T-cell (primary cell): ENCODE measurements at regions not wholly inside any gene's neighbourhood (a gene's known extent, or its start where the extent isn't known, plus 50 kb on each side); places are given as distances from the start of the nearest gene placed in this dataset.

Experiments used
- ATAC-seq, 4 experiments: fragments of 200-7000 bp in 3 of 4; fragments of 150-1000 bp in 1 of 4; cut with Tn5 transposase; replicated peaks in 1 of 4; 1 replicate in 3 of 4; 2 replicates in 1 of 4; pipeline ENCODE4 v1.10.0; 2021; ENCODE audit warnings: moderate library complexity in 3 of 4, mild to moderate bottlenecking in 2 of 4, moderate number of reproducible peaks in 1 of 4
- CTCF ChIA-PET, 2 donors: fragments of 300-600 bp; sonication (Branson Sonifier 250); formaldehyde crosslinking; loops; one replicate each; lab custom pipeline; 2022; ENCODE audit warnings: antibody characterized with exemption in 2 of 2; lab: Charles Lee
- POLR2A ChIA-PET, 2 donors: fragments of 300-600 bp; sonication (Branson Sonifier 250); formaldehyde crosslinking; loops; one replicate each; lab custom pipeline; 2022; ENCODE audit warnings: antibody characterized with exemption in 2 of 2; lab: Charles Lee
- DNase-seq, 35 experiments: peaks; one replicate each; pipeline versions ENCODE4 v3.0.0 to v3.0.0-alpha.2; 2013 to 2023
- H3K27ac ChIP-seq: one replicate; pipeline ENCODE4 v1.5.1; 2013; ENCODE audit warnings: low read length
- H3K27me3 ChIP-seq, 2 experiments: replicated peaks in 1 of 2; 1 replicate in 1 of 2; 2 replicates in 1 of 2; pipeline versions ENCODE4 v1.6.1 to v1.7.0; 2013; ENCODE audit warnings: low read length in 1 of 2, mixed read lengths in 1 of 2; ENCODE audit not compliant: control insufficient read depth in 2 of 2, insufficient read depth in 2 of 2; ENCODE audit errors: extremely low read depth in 1 of 2
- H3K36me3 ChIP-seq, 2 donors: 1 replicate in 1 of 2; 2 replicates in 1 of 2; pipeline versions ENCODE4 v1.6.1 to v1.7.0; 2013; ENCODE audit warnings: low read length in 1 of 2; ENCODE audit not compliant: control insufficient read depth in 2 of 2, insufficient read depth in 1 of 2; ENCODE audit errors: extremely low read depth in 1 of 2
- H3K4me1 ChIP-seq, 2 experiments: 1 replicate in 1 of 2; 2 replicates in 1 of 2; pipeline versions ENCODE4 v1.6.1 to v1.7.0; 2013; ENCODE audit warnings: low read length in 2 of 2, mixed read lengths in 1 of 2; ENCODE audit not compliant: insufficient read depth in 2 of 2, control insufficient read depth in 1 of 2; ENCODE audit errors: extremely low read depth in 1 of 2
- H3K4me3 ChIP-seq, 2 donors: 1 replicate in 1 of 2; 2 replicates in 1 of 2; pipeline versions ENCODE4 v1.5.1 to v1.7.0; 2013; ENCODE audit warnings: mild to moderate bottlenecking in 2 of 2, low read length in 1 of 2, moderate library complexity in 1 of 2; ENCODE audit not compliant: control insufficient read depth in 1 of 2; ENCODE audit errors: extremely low read depth in 1 of 2
- H3K9me3 ChIP-seq: 2 replicates; pipeline ENCODE4 v1.7.0; 2013
- H3K27ac Mint-ChIP-seq, 2 donors: one replicate each; pipeline ENCODE4 v1.8.0; 2020 to 2021; ENCODE audit warnings: mild to moderate bottlenecking in 2 of 2, mixed read lengths in 2 of 2
- H3K27me3 Mint-ChIP-seq, 2 donors: one replicate each; pipeline ENCODE4 v1.8.0; 2021 to 2022; ENCODE audit warnings: mixed read lengths in 2 of 2
- H3K36me3 Mint-ChIP-seq: one replicate; pipeline ENCODE4 v1.8.0; 2021; ENCODE audit warnings: mixed read lengths
- H3K4me1 Mint-ChIP-seq, 3 donors: one replicate each; pipeline ENCODE4 v1.8.0; 2020 to 2022; ENCODE audit warnings: mixed read lengths in 3 of 3, mild to moderate bottlenecking in 1 of 3
- H3K4me3 Mint-ChIP-seq, 3 donors: one replicate each; pipeline ENCODE4 v1.8.0; 2020 to 2022; ENCODE audit warnings: mild to moderate bottlenecking in 3 of 3, mixed read lengths in 3 of 3, moderate library complexity in 3 of 3
- H3K9me3 Mint-ChIP-seq, 3 donors: one replicate each; pipeline ENCODE4 v1.8.0; 2020 to 2022; ENCODE audit warnings: mixed read lengths in 3 of 3
- WGBS: methylation state at CpG from one replicate; pipeline ENCODE4 v1.1.5; 2013; ENCODE audit warnings: missing lambda C conversion rate; ENCODE audit not compliant: insufficient coverage; 5-methylcytosine and 5-hydroxymethylcytosine counted together

DNA sequence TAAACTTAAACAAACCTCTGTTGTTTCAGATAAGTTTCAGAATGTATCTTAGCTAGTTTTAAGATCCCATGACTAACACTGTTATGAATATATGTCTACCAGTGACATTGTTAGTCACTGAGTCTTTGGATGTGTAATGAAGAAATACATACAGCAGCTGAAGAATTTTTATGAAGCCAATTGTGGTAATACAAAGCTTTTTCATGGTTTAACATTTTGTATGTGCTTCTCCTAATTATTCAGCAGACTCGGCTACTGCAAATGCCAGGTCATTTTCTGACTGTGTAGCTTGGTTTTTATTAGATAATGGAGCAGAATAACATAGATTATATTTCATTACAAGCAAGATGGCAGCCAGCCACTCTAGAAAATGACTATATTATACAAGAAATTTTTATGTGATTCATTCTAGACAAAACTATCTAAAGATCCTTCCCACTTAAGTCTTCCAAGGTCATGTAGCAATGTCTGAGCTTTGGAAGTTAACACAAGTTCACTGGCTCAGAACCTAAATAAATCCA lies 147.8 kb downstream of the TNFSF18 start:
- peaks cover 5 to 27% of the 10 kb centered on the region in 2 experiments for H3K4me1 ChIP-seq
- POLR2A ChIA-PET = no interaction called here
- Mint-ChIP-seq H3K4me3 (no peak overlapping the region), H3K27me3 (no peaks in the 10 kb centered on the region), H3K4me1 (peaks cover 44 to 54% (median 49%) of the 10 kb centered on the region in 3 donors), H3K36me3 (no peaks in the 10 kb centered on the region), H3K9me3 (peaks cover 0 to 3% (median 2%) of the 10 kb centered on the region in 3 donors), H3K27ac (no peak overlapping the region)
- no peak for DNase-seq
- CTCF ChIA-PET = no interaction called here
- WGBS = no CpG with 5 or more reads among the region's 1 CpG
- no peaks in the 10 kb centered on the region for H3K9me3 ChIP-seq
- H3K36me3 ChIP-seq = no peaks in the 10 kb centered on the region
- H3K4me3 ChIP-seq = no peak overlapping the region
- H3K27me3 ChIP-seq = no peaks in the 10 kb centered on the region
- H3K27ac ChIP-seq = no peak overlapping the region
- ATAC-seq = no peak

DNA sequence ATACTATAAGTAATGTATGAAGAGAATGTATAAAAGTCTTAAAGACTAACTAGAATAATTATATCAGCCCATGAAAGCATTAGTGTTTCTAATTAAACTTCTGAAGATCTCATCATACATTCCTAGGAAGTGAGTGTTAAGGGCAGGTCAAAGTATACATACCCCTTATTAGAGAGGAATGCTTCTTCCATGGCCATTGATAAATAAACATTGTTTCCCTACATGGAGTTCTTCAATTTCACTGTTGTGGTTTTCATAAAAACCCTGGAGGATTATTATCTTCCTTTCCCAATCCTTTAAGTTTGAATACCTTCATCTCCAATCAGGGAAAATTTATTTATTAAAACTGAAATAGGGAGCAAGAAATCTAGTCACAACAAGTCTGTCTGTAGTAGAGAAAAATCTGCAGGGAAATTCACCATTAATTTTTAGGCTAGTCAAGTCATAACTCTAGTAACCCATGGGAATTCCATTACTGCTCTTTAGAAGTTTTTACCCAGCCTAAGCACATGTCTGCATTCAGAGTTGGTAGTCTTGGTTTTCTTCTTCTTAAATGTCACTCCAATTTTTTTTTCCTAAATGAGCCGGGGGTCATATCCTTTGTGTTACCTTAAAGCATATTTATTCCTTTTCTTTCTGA lies 147.0 kb downstream of the TNFSF18 start:
- peaks cover 44 to 53% (median 46%) of the 10 kb centered on the region in 3 donors for H3K4me1 Mint-ChIP-seq
- peaks cover 5 to 25% of the 10 kb centered on the region in 2 experiments for H3K4me1 ChIP-seq
- no peaks in the 10 kb centered on the region for H3K36me3 Mint-ChIP-seq
- no peaks in the 10 kb centered on the region for H3K9me3 ChIP-seq
- no peak for DNase-seq
- ATAC-seq = no peak
- no peaks in the 10 kb centered on the region for H3K36me3 ChIP-seq
- no CpG with 5 or more reads among the region's 1 CpG for WGBS
- H3K27me3 Mint-ChIP-seq = no peaks in the 10 kb centered on the region
- H3K27ac ChIP-seq = no peak overlapping the region
- no peak overlapping the region for H3K4me3 ChIP-seq
- no peak overlapping the region for H3K4me3 Mint-ChIP-seq
- POLR2A ChIA-PET = no interaction called here
- H3K9me3 Mint-ChIP-seq = peaks cover 0 to 6% (median 0%) of the 10 kb centered on the region in 3 donors
- no peak overlapping the region for H3K27ac Mint-ChIP-seq
- H3K27me3 ChIP-seq = no peaks in the 10 kb centered on the region
- CTCF ChIA-PET = no interaction called here

DNA sequence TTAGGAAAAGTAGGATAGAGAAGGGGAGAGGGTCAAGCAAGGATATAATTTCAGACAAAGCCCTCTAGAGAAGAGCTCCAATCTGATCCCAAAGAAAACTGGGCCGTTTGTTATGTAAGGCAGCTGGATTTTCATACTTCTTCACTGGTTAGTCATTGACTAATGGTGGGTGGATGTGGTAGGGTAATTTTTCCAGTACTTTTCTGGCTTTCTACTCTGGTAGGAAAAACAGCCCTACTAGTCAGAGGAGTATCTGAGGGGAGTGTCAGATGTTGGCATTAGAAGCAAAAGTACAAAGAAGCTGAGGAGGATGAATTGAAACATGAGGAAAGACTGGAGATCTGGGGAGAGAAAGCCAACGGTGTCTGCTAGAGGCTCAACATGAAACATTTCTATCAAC lies 145.3 kb downstream of the TNFSF18 start:
- H3K27ac Mint-ChIP-seq = no peak overlapping the region
- POLR2A ChIA-PET = no interaction called here
- peaks cover 5 to 20% of the 10 kb centered on the region in 2 experiments for H3K4me1 ChIP-seq
- H3K4me1 Mint-ChIP-seq = peaks cover 37 to 40% (median 37%) of the 10 kb centered on the region in 3 donors
- H3K36me3 Mint-ChIP-seq = no peaks in the 10 kb centered on the region
- no peaks in the 10 kb centered on the region for H3K36me3 ChIP-seq
- DNase-seq (no peak), ATAC-seq (no peak)
- H3K4me3 Mint-ChIP-seq = no peak overlapping the region
- H3K27me3 Mint-ChIP-seq = no peaks in the 10 kb centered on the region
- H3K27ac ChIP-seq = no peak overlapping the region
- CTCF ChIA-PET = no interaction called here
- H3K4me3 ChIP-seq = no peak overlapping the region
- no peaks in the 10 kb centered on the region for H3K9me3 ChIP-seq
- WGBS = 83% methylated on average over 1 of the region's 2 CpGs
- H3K9me3 Mint-ChIP-seq = peaks cover 0 to 6% (median 0%) of the 10 kb centered on the region in 3 donors
- H3K27me3 ChIP-seq = no peaks in the 10 kb centered on the region

DNA sequence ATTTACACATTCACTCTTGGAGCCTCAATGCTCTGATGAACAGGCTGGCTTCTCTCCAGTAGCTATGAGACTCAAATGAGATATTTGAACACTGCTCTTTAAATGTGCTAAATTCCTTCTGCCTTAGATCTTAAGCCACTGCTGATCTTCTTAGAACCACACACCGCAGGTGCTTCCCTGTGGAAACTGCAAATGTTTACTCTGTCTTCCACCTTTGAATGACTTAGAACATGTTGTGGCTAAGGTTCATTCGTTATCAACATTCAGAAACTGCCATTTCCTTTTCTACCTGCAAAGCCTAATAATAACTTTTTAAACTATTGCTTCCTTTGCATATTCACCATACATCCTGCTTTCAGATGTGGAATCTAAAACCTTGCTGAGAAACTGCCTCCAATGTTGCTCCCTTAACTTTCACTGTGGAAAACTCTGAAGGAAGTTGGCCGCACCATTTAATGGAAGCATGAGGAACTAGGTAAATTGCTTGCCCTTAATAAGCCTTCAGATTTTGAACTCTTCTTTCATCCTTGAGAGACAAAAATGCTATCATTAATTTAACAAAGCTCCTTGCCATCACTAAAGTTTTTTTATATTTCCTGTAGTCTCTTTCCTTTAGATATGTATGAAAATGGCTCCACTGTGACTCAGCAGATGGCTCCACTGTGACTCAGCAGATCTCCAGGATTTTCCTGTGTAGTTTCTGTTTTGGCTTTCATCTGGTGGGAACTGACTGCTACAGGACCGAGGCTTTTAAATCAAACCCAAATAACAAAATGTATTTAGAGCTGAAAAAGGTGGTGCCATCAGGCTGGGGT lies 143.8 kb downstream of the TNFSF18 start:
- H3K4me1 Mint-ChIP-seq = peaks cover 28 to 31% (median 29%) of the 10 kb centered on the region in 3 donors
- peak overlapping the region; percentile 87 to 88 for H3K27ac Mint-ChIP-seq
- H3K9me3 ChIP-seq = no peaks in the 10 kb centered on the region
- peak in 23 of 35 experiments; percentile 0 to 50 (median 9) for DNase-seq
- CTCF ChIA-PET = interaction anchor here in 1 of 2 donors (0.6 kb wide), 1 partner anchor 7 kb away, joined by 3 read pairs; no protein-coding TSS in a partner anchor
- no peaks in the 10 kb centered on the region for H3K36me3 Mint-ChIP-seq
- ATAC-seq = peak; percentile 50 to 97 (median 72)
- H3K27me3 ChIP-seq = no peaks in the 10 kb centered on the region
- no CpG with 5 or more reads among the region's 4 CpGs for WGBS
- peak overlapping the region in 1 of 3 donors; percentile 54 for H3K4me3 Mint-ChIP-seq
- H3K4me3 ChIP-seq = no peak overlapping the region
- no peaks in the 10 kb centered on the region for H3K27me3 Mint-ChIP-seq
- no peaks in the 10 kb centered on the region for H3K36me3 ChIP-seq
- peaks cover 0 to 6% (median 0%) of the 10 kb centered on the region in 3 donors for H3K9me3 Mint-ChIP-seq
- POLR2A ChIA-PET = no interaction called here
- H3K4me1 ChIP-seq = peaks cover 5 to 18% of the 10 kb centered on the region in 2 experiments
- H3K27ac ChIP-seq = peak overlapping the region; percentile 40

DNA sequence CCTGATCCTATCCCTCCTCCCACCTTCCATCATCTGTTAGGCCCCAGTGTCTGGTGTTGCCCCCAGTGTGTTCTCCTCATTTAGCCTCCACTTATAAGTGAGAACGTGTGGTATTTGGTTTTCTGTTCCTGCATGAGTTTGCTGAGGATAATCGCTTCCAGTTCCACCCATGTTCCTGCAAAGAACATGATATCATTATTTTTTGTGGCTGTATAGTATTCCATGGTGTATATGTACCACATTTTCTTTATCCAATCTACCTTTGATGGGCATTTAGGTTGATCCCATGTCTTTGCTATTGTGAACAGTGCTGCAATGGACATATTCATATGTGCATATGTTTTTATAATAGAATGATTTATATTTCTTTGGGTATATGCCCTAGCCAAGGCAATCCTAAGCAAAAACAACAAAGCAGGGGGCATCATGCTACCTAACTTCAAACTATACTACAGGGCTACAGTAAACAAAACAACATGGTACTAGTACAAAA lies 142.9 kb downstream of the TNFSF18 start:
- Histone ChIP-seq H3K36me3 (no peaks in the 10 kb centered on the region), H3K4me1 (peaks cover 5 to 18% of the 10 kb centered on the region in 2 experiments), H3K4me3 (no peak overlapping the region), H3K27ac (no peak overlapping the region), H3K9me3 (no peaks in the 10 kb centered on the region), H3K27me3 (peaks cover 0 to 3% of the 10 kb centered on the region in 2 experiments)
- WGBS = no CpG with 5 or more reads among the region's 2 CpGs
- CTCF ChIA-PET = no interaction called here
- Mint-ChIP-seq H3K36me3 (peaks cover 3% of the 10 kb centered on the region), H3K4me1 (peaks cover 28 to 31% (median 29%) of the 10 kb centered on the region in 3 donors), H3K27me3 (no peaks in the 10 kb centered on the region), H3K4me3 (no peak overlapping the region), H3K9me3 (peaks cover 0 to 12% (median 2%) of the 10 kb centered on the region in 3 donors), H3K27ac (peak overlapping the region; percentile 43 to 58)
- DNase-seq (no peak), ATAC-seq (no peak)
- POLR2A ChIA-PET = no interaction called here

DNA sequence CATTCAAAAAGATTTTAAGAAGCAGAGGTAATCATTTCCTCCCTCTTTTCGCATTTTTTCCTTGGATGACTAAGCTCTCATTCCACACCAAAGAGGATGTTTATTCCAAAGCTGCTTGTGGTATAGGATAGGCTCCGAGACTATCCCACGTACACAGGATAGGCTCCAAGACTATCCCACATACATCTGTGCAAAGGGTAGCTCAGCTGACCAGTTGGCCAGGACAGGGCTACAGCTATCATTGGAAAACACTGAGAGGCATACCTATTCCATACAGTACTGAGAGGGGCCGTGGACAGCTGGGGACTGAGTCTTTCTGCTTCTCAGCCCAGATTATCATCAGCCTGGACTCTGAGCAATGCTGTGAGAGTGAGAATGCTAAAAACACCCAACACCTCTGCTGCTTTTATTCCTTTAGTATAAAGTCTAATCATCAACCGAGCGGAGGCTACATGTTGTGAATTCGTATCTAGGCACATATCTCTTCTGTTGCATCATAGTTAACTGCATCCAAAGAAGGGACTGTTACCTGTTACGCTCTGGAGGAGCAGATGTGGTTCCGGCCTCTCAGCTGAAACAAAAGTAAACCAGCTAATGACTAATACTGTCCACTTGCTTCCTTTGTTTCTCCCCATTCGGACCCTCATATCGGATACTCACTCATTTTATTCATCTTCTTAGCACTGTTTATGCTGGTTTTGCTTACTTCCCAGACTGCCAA lies 141.0 kb downstream of the TNFSF18 start:
- Mint-ChIP-seq H3K9me3 (peaks cover 0 to 21% (median 4%) of the 10 kb centered on the region in 3 donors), H3K27me3 (no peaks in the 10 kb centered on the region), H3K4me1 (peaks cover 28 to 31% (median 29%) of the 10 kb centered on the region in 3 donors), H3K36me3 (peaks cover 4% of the 10 kb centered on the region), H3K4me3 (no peak overlapping the region), H3K27ac (no peak overlapping the region)
- no peaks in the 10 kb centered on the region for H3K9me3 ChIP-seq
- peaks cover 0 to 3% of the 10 kb centered on the region in 2 experiments for H3K27me3 ChIP-seq
- H3K36me3 ChIP-seq = no peaks in the 10 kb centered on the region
- ATAC-seq (no peak), DNase-seq (no peak)
- ChIA-PET CTCF (interaction anchor here (0.7 to 1.0 kb wide), 2 partner anchors 83 to 1365 kb away, joined by 3 to 4 read pairs; no protein-coding TSS in a partner anchor), POLR2A (no interaction called here)
- H3K4me3 ChIP-seq = no peak overlapping the region
- peaks cover 5 to 18% of the 10 kb centered on the region in 2 experiments for H3K4me1 ChIP-seq
- WGBS = 94% methylated on average over 7 of the region's 11 CpGs
- H3K27ac ChIP-seq = no peak overlapping the region
